ENCODE measurements at regions not wholly inside any gene's neighbourhood (a gene's known extent, or its start where the extent isn't known, plus 50 kb on each side); places are given as distances from the start of the nearest gene placed in this dataset.
"Not testable (repeated sequence)": the region's sequence is repeated elsewhere in the genome, so short reads cannot be mapped to it uniquely, and the experiment has no call there.

- Histone ChIP-seq H3F3A (ENCODE audit: low read depth) (no peaks in the 10 kb centered on the region), H3K79me2 (ENCODE audit: low read depth) (no peaks in the 10 kb centered on the region), H3K4me1 (no peaks in the 10 kb centered on the region), H3K27me3 (no peaks in the 10 kb centered on the region), H3K36me3 (no peaks in the 10 kb centered on the region), H3K4me2 (no peak overlapping the region), H3K27ac (no peak overlapping the region), H4K20me1 (ENCODE audit: low read depth) (no peaks in the 10 kb centered on the region), H3K4me3 (no peak overlapping the region), H2AFZ (replicated peaks) (no peak overlapping the region), H3K9ac (no peak overlapping the region), H3K9me3 (ENCODE audit: low read depth) (no peaks in the 10 kb centered on the region)
- Mint-ChIP-seq H3K4me3 (no peak overlapping the region), H3K27ac (no peak overlapping the region), H3K27me3 (ENCODE audit: insufficient read depth, low read depth) (no peaks in the 10 kb centered on the region), H3K4me1 (no peaks in the 10 kb centered on the region), H3K9me3 (peaks cover 11% of the 10 kb centered on the region), H3K36me3 (peaks cover 2% of the 10 kb centered on the region)
- DNase-seq (ENCODE audit: low spot score) = no peak
- TF ChIP-seq CTCF (IDR thresholded peaks at IDR 0.05) = no peak
Measured at GRCh38 chr3:159401069-159401468, 587.6 kb upstream of the IL12A start.

- H3K27ac ChIP-seq; H3K36me3 Mint-ChIP-seq; H3K79me2 ChIP-seq (ENCODE audit: low read depth); H3F3A ChIP-seq (ENCODE audit: low read depth); H3K27me3 Mint-ChIP-seq (ENCODE audit: insufficient read depth, low read depth); H3K27me3 ChIP-seq; H3K27ac Mint-ChIP-seq; H3K4me1 ChIP-seq; H3K4me3 Mint-ChIP-seq; H3K36me3 ChIP-seq; H3K4me1 Mint-ChIP-seq; H3K4me2 ChIP-seq; H4K20me1 ChIP-seq (ENCODE audit: low read depth); H3K9me3 ChIP-seq (ENCODE audit: low read depth); H3K9ac ChIP-seq; H2AFZ ChIP-seq (replicated peaks); H3K4me3 ChIP-seq; DNase-seq (ENCODE audit: low spot score): not testable (repeated sequence)
- peaks cover 31% of the 10 kb centered on the region for H3K9me3 Mint-ChIP-seq
Measured at GRCh38 chr3:159409711-159410110, 578.9 kb upstream of the IL12A start.

- no peak overlapping the region for H3K4me3 ChIP-seq
- Mint-ChIP-seq H3K4me1 (no peaks in the 10 kb centered on the region), H3K27me3 (ENCODE audit: insufficient read depth, low read depth) (peaks cover 4% of the 10 kb centered on the region), H3K4me3 (no peak overlapping the region), H3K27ac (no peak overlapping the region), H3K9me3 (peaks cover 31% of the 10 kb centered on the region), H3K36me3 (no peaks in the 10 kb centered on the region)
- no peak overlapping the region for H2AFZ ChIP-seq (replicated peaks)
- H3K4me2 ChIP-seq = no peak overlapping the region
- no peak for DNase-seq (ENCODE audit: low spot score)
- H3K36me3 ChIP-seq = no peaks in the 10 kb centered on the region
- no peak for TF ChIP-seq EZH2 (IDR thresholded peaks at IDR 0.05)
- no peak for TF ChIP-seq CTCF (IDR thresholded peaks at IDR 0.05)
- TF ChIP-seq EZH2phosphoT487 (IDR thresholded peaks at IDR 0.05) = no peak
- H3K4me1 ChIP-seq = no peaks in the 10 kb centered on the region
- H3K27ac ChIP-seq = no peak overlapping the region
- no peaks in the 10 kb centered on the region for H3F3A ChIP-seq (ENCODE audit: low read depth)
- no peak overlapping the region for H3K9ac ChIP-seq
- H4K20me1 ChIP-seq (ENCODE audit: low read depth) = no peaks in the 10 kb centered on the region
- H3K9me3 ChIP-seq (ENCODE audit: low read depth) = peaks cover 10% of the 10 kb centered on the region
- no peaks in the 10 kb centered on the region for H3K79me2 ChIP-seq (ENCODE audit: low read depth)
- H3K27me3 ChIP-seq = no peaks in the 10 kb centered on the region
Measured at GRCh38 chr3:159413319-159413718, 575.3 kb upstream of the IL12A start.

- Histone ChIP-seq H3K9me3 (ENCODE audit: low read depth) (no peaks in the 10 kb centered on the region), H3K27me3 (no peaks in the 10 kb centered on the region), H3F3A (ENCODE audit: low read depth) (no peaks in the 10 kb centered on the region), H3K79me2 (ENCODE audit: low read depth) (no peaks in the 10 kb centered on the region), H3K9ac (no peak overlapping the region), H2AFZ (replicated peaks) (no peak overlapping the region), H3K4me2 (no peak overlapping the region), H3K4me1 (no peaks in the 10 kb centered on the region), H3K36me3 (no peaks in the 10 kb centered on the region), H4K20me1 (ENCODE audit: low read depth) (no peaks in the 10 kb centered on the region), H3K4me3 (no peak overlapping the region), H3K27ac (no peak overlapping the region)
- H3K9me3 Mint-ChIP-seq = peaks cover 6% of the 10 kb centered on the region
- no peak for TF ChIP-seq CTCF (IDR thresholded peaks at IDR 0.05)
- no peak for TF ChIP-seq EZH2phosphoT487 (IDR thresholded peaks at IDR 0.05)
- TF ChIP-seq EZH2 (IDR thresholded peaks at IDR 0.05) = no peak
- no peak overlapping the region for H3K27ac Mint-ChIP-seq
- peak; percentile 39 for DNase-seq (ENCODE audit: low spot score)
- H3K4me3 Mint-ChIP-seq = no peak overlapping the region
- peaks cover 8% of the 10 kb centered on the region for H3K4me1 Mint-ChIP-seq
- no peaks in the 10 kb centered on the region for H3K36me3 Mint-ChIP-seq
- H3K27me3 Mint-ChIP-seq (ENCODE audit: insufficient read depth, low read depth) = peaks cover 2% of the 10 kb centered on the region
Measured at GRCh38 chr3:159416856-159417255, 571.8 kb upstream of the IL12A start.
